KMS-11 (cell line): ENCODE measurements at regions not wholly inside any gene's neighbourhood (a gene's known extent, or its start where the extent isn't known, plus 50 kb on each side); places are given as distances from the start of the nearest gene placed in this dataset.

Experiments used
- H2AFZ ChIP-seq: fragments of 200-600 bp; sonication (generic); 2 replicates; pipeline ENCODE4 v1.6.1; 2016; ENCODE audit warnings: antibody characterized with exemption, mixed run types, low read depth
- H3K27ac ChIP-seq: fragments of 200-600 bp; sonication (generic); 2 replicates; pipeline ENCODE4 v1.6.1; 2016; ENCODE audit warnings: mild to moderate bottlenecking, mixed run types
- H3K27me3 ChIP-seq: fragments of 200-600 bp; sonication (generic); 2 replicates; pipeline ENCODE4 v1.6.1; 2017; ENCODE audit warnings: mild to moderate bottlenecking, low read depth, mixed run types, moderate library complexity; ENCODE audit not compliant: insufficient read depth
- H3K36me3 ChIP-seq: fragments of 200-600 bp; sonication (generic); 2 replicates; pipeline ENCODE4 v1.6.1; 2017; ENCODE audit warnings: mild to moderate bottlenecking, mixed run types; ENCODE audit not compliant: insufficient read depth
- H3K4me1 ChIP-seq: fragments of 200-600 bp; sonication (generic); 2 replicates; pipeline ENCODE4 v1.6.1; 2016; ENCODE audit warnings: mild to moderate bottlenecking, low read depth, mixed run types; ENCODE audit not compliant: poor library complexity, severe bottlenecking
- H3K4me2 ChIP-seq: fragments of 200-600 bp; sonication (generic); 2 replicates; pipeline ENCODE4 v1.7.0; 2016; ENCODE audit warnings: mild to moderate bottlenecking, mixed run types
- H3K4me3 ChIP-seq: fragments of 200-600 bp; sonication (generic); IDR thresholded peaks from 2 replicates; pipeline ENCODE4 v1.6.1; 2017; ENCODE audit warnings: low read depth, low read length, mixed read lengths; ENCODE audit not compliant: insufficient read depth
- H3K79me2 ChIP-seq: fragments of 200-600 bp; sonication (generic); 2 replicates; pipeline ENCODE4 v1.6.1; 2016; ENCODE audit warnings: low read depth, mixed run types; ENCODE audit not compliant: insufficient read depth
- H3K9ac ChIP-seq: fragments of 200-600 bp; sonication (generic); 2 replicates; pipeline ENCODE4 v1.6.1; 2016; ENCODE audit warnings: mild to moderate bottlenecking, mixed run types
- H4K20me1 ChIP-seq: fragments of 200-600 bp; sonication (generic); 2 replicates; pipeline ENCODE4 v1.6.1; 2016; ENCODE audit warnings: mild to moderate bottlenecking, mixed run types; ENCODE audit not compliant: insufficient read depth
- TF ChIP-seq, protein P1 (sequence below): fragments of 200-600 bp; sonication (generic); conservative IDR thresholded peaks from 2 replicates; pipeline ENCODE4 v1.6.1; 2017; ENCODE audit warnings: low read depth, mild to moderate bottlenecking, antibody characterized with exemption, low read length, moderate library complexity, mixed read lengths

DNA sequence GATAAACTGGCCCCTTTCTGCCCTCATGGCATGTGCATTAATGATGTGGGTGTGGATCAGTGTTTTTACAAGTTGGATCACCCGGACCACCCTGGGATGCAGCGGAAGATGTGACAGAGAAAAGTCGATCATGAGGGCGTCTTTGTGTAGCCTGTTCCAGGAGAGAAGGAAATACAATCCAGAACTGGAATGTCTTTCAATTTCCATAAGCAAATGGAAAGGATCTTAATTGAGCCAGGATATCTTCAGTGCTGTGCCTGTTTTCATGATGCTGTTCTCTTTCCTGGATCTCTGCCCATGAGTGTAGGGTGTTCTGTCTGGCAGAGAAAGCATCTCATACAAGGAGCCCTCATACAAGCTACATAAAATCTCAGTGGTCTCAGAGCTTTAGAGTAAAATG lies 481.4 kb downstream of the XYLT1 start:
- H3K4me3 ChIP-seq: no peak overlapping the region
- H3K9ac ChIP-seq: no peak overlapping the region
- no peaks in the 10 kb centered on the region for H3K27me3 ChIP-seq
- no peaks in the 10 kb centered on the region for H3K36me3 ChIP-seq
- H2AFZ ChIP-seq: no peak overlapping the region
- no peak overlapping the region for H3K4me2 ChIP-seq
- H3K4me1 ChIP-seq: no peaks in the 10 kb centered on the region
- H3K27ac ChIP-seq: no peak overlapping the region
- no peaks in the 10 kb centered on the region for H3K79me2 ChIP-seq
- no peaks in the 10 kb centered on the region for H4K20me1 ChIP-seq
- TF ChIP-seq, protein P1, sequence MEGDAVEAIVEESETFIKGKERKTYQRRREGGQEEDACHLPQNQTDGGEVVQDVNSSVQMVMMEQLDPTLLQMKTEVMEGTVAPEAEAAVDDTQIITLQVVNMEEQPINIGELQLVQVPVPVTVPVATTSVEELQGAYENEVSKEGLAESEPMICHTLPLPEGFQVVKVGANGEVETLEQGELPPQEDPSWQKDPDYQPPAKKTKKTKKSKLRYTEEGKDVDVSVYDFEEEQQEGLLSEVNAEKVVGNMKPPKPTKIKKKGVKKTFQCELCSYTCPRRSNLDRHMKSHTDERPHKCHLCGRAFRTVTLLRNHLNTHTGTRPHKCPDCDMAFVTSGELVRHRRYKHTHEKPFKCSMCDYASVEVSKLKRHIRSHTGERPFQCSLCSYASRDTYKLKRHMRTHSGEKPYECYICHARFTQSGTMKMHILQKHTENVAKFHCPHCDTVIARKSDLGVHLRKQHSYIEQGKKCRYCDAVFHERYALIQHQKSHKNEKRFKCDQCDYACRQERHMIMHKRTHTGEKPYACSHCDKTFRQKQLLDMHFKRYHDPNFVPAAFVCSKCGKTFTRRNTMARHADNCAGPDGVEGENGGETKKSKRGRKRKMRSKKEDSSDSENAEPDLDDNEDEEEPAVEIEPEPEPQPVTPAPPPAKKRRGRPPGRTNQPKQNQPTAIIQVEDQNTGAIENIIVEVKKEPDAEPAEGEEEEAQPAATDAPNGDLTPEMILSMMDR: no peak

DNA sequence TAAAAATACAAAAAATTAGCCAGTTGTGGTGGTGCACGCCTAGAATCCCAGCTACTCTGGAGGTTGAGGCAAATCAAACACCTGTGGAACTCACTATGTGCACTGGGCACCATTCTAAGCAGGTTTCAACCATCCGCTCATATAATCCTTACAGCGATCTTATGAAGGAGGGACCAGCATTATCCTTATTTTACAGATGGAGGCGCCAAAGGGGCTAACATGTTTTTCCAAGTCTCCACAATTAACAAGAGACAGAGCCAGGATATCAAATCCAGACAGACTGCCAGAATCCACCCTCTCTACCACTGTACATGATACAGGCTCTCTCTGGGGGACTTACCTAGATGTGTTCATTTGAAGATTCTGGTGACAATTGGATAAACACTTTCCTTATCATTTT lies 479.0 kb downstream of the XYLT1 start:
- H2AFZ ChIP-seq: no peak overlapping the region
- no peak overlapping the region for H3K4me3 ChIP-seq
- H3K36me3 ChIP-seq: no peaks in the 10 kb centered on the region
- no peak overlapping the region for H3K9ac ChIP-seq
- H3K27me3 ChIP-seq: no peaks in the 10 kb centered on the region
- H3K4me2 ChIP-seq: no peak overlapping the region
- H3K79me2 ChIP-seq: no peaks in the 10 kb centered on the region
- no peaks in the 10 kb centered on the region for H4K20me1 ChIP-seq
- TF ChIP-seq, protein P1: no peak
- no peak overlapping the region for H3K27ac ChIP-seq
- no peaks in the 10 kb centered on the region for H3K4me1 ChIP-seq

GRCh38 chr16:16992975-16993765 lies 477.6 kb downstream of the XYLT1 start:
- Histone ChIP-seq H3K27me3 (no peaks in the 10 kb centered on the region), H3K79me2 (no peaks in the 10 kb centered on the region), H3K36me3 (no peaks in the 10 kb centered on the region), H2AFZ (no peak overlapping the region), H3K9ac (no peak overlapping the region), H3K27ac (no peak overlapping the region), H3K4me1 (no peaks in the 10 kb centered on the region), H3K4me2 (no peak overlapping the region), H3K4me3 (no peak overlapping the region), H4K20me1 (no peaks in the 10 kb centered on the region)
- TF ChIP-seq, protein P1: no peak

- Histone ChIP-seq H3K36me3 (no peaks in the 10 kb centered on the region), H3K4me1 (no peaks in the 10 kb centered on the region), H4K20me1 (no peaks in the 10 kb centered on the region), H3K4me3 (no peak overlapping the region), H2AFZ (no peak overlapping the region), H3K27ac (no peak overlapping the region), H3K79me2 (no peaks in the 10 kb centered on the region), H3K9ac (no peak overlapping the region), H3K4me2 (no peak overlapping the region), H3K27me3 (no peaks in the 10 kb centered on the region)
- TF ChIP-seq, protein P1: no peak
Observed at GRCh38 chr16:16994831-16995230, 475.9 kb downstream of the XYLT1 start.
